PFSK-1 (cell line): ENCODE measurements at regions not wholly inside any gene's neighbourhood (a gene's known extent, or its start where the extent isn't known, plus 50 kb on each side); places are given as distances from the start of the nearest gene placed in this dataset.

ENCODE experiments used
- FOXP2 ChIP-seq: optimal IDR thresholded peaks from 2 replicates; pipeline ENCODE3; 2011; ENCODE audit warnings: borderline replicate concordance, control low read depth, inconsistent platforms; ENCODE audit not compliant: insufficient read depth; ENCODE audit errors: extremely low read length, extremely low read depth
- POLR2AphosphoS5 ChIP-seq: IDR thresholded peaks from 2 replicates; pipeline ENCODE4 v1.6.1; 2012; ENCODE audit warnings: low read depth, mild to moderate bottlenecking, control low read depth, low read length, moderate library complexity
- SIN3A ChIP-seq: IDR thresholded peaks from 2 replicates; pipeline ENCODE4 v1.6.1; 2012; ENCODE audit warnings: mild to moderate bottlenecking, low read length, moderate library complexity, borderline replicate concordance; ENCODE audit not compliant: insufficient read depth
- TAF1 ChIP-seq: IDR thresholded peaks from 2 replicates; pipeline ENCODE4 v1.6.1; 2012; ENCODE audit warnings: low read length, control low read depth, borderline replicate concordance; ENCODE audit not compliant: insufficient read depth

GRCh38 chr1:79472067-79472656 lies 465.6 kb upstream of the ADGRL4 start:
- TF ChIP-seq POLR2AphosphoS5, result no peak
- no peak for TF ChIP-seq SIN3A
- no peak for TF ChIP-seq TAF1
- TF ChIP-seq FOXP2, result no peak
